A673 (cell line): ENCODE measurements at regions not wholly inside any gene's neighbourhood (a gene's known extent, or its start where the extent isn't known, plus 50 kb on each side); places are given as distances from the start of the nearest gene placed in this dataset.

Source experiments
- BruUV-seq: library from RNA; stranded (reverse); fragments of 400-500 nt; replicated peaks from 2 replicates; lab custom pipeline; 2021; lab: Mats Ljungman, UMichigan
- CTCF ChIA-PET: fragments of 300-600 bp; sonication (Branson Sonifier 250); formaldehyde crosslinking; loops from one replicate; lab custom pipeline; 2022; ENCODE audit warnings: antibody characterized with exemption; lab: Charles Lee
- POLR2A ChIA-PET: fragments of 300-600 bp; sonication (Branson Sonifier 250); formaldehyde crosslinking; loops from one replicate; lab custom pipeline; 2022; ENCODE audit warnings: antibody characterized with exemption; ENCODE audit not compliant: low non-redundant PET; lab: Charles Lee
- DNase-seq: peaks from one replicate; pipeline ENCODE4 v3.0.0-alpha.2; 2015; ENCODE audit warnings: low spot score
- H3K27ac ChIP-seq: fragments of 200-600 bp; sonication (generic); 2 replicates; pipeline ENCODE4 v1.5.1; 2016; ENCODE audit warnings: mixed run types, low read depth, mild to moderate bottlenecking, mixed read lengths, antibody characterized with exemption, low read length; ENCODE audit not compliant: poor library complexity, severe bottlenecking
- H3K27me3 ChIP-seq: fragments of 200-600 bp; sonication (generic); replicated peaks from 2 replicates; pipeline ENCODE4 v1.6.1; 2017; ENCODE audit warnings: mixed run types, low read depth, mild to moderate bottlenecking, mixed read lengths, antibody characterized with exemption, low read length; ENCODE audit not compliant: insufficient read depth, poor library complexity
- H3K36me3 ChIP-seq: fragments of 200-600 bp; sonication (generic); 2 replicates; pipeline ENCODE4 v1.6.1; 2016; ENCODE audit warnings: mixed run types, mild to moderate bottlenecking, mixed read lengths, antibody characterized with exemption, low read length; ENCODE audit not compliant: insufficient read depth, poor library complexity, severe bottlenecking
- H3K4me1 ChIP-seq: fragments of 200-600 bp; sonication (generic); 2 replicates; pipeline ENCODE4 v1.6.1; 2017; ENCODE audit warnings: mixed run types, mild to moderate bottlenecking, mixed read lengths, antibody characterized with exemption, low read length; ENCODE audit not compliant: insufficient read depth, poor library complexity, severe bottlenecking
- H3K4me3 ChIP-seq: fragments of 200-600 bp; sonication (generic); 2 replicates; pipeline ENCODE4 v1.5.1; 2016; ENCODE audit warnings: low read depth, mixed run types, mild to moderate bottlenecking, mixed read lengths, low read length; ENCODE audit not compliant: poor library complexity, severe bottlenecking
- H3K9me3 ChIP-seq: fragments of 200-600 bp; sonication (generic); 2 replicates; pipeline ENCODE4 v1.6.1; 2016; ENCODE audit warnings: mixed run types, low read depth, mild to moderate bottlenecking, mixed read lengths, antibody characterized with exemption, low read length; ENCODE audit not compliant: poor library complexity, severe bottlenecking
- EZH2 ChIP-seq: fragments of 200-600 bp; sonication (generic); IDR thresholded peaks from 2 replicates; pipeline ENCODE4 v1.6.1; 2017; ENCODE audit warnings: borderline replicate concordance, low read depth, mild to moderate bottlenecking, mixed read lengths, antibody characterized with exemption, low read length; ENCODE audit not compliant: poor library complexity, severe bottlenecking
- intact Hi-C: fragments of 100-400 bp; cut with micrococcal nuclease; formaldehyde crosslinking; loops from one replicate; pipeline ENCODE4 v1.10.0; 2022; ENCODE audit not compliant: unreplicated experiment
- TF ChIP-seq, protein P1 (sequence below): fragments of 300-800, 200-600 bp; sonication (generic); conservative IDR thresholded peaks from 2 replicates; pipeline ENCODE4 v1.5.1; 2017; ENCODE audit warnings: low read depth, mild to moderate bottlenecking, antibody characterized with exemption, low read length, moderate library complexity, mixed read lengths

DNA sequence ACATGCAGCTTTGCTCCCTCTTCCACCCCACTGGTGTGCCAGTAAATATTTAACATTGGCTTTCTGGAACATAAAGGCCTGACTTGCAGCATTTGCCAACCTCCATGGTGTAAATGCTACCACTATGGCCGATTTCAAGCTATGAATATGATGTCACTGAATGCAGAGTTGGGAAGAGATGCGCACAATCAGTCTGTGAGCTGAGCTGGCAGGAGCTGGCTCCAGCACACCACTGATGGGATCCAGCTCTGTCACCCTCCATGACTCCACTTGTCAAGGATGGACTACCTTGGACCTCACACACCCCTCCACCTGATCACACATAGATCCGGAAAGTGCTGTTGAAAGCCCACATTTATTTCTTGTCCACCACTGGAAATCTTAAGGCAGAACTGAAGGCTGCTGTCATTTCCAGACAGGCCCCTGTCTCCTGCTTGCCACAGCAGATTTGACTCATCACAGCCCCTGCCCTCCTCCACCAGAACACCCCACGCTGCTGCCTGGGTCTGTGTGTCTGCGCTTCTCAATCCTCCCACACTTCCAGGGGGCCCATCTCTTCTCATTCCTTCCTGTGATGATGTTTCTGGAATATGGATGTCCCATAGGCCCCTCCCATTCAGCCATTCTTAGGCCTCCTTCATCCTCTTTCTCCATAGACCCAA, 82.2 kb upstream of the BCAR3 start:
- ChIA-PET POLR2A (no interaction called here), CTCF (no interaction called here)
- Histone ChIP-seq H3K4me1 (no peaks in the 10 kb centered on the region), H3K27me3 (no peaks in the 10 kb centered on the region), H3K9me3 (no peaks in the 10 kb centered on the region), H3K4me3 (no peak overlapping the region), H3K36me3 (no peaks in the 10 kb centered on the region), H3K27ac (no peak overlapping the region)
- TF ChIP-seq, protein P1, sequence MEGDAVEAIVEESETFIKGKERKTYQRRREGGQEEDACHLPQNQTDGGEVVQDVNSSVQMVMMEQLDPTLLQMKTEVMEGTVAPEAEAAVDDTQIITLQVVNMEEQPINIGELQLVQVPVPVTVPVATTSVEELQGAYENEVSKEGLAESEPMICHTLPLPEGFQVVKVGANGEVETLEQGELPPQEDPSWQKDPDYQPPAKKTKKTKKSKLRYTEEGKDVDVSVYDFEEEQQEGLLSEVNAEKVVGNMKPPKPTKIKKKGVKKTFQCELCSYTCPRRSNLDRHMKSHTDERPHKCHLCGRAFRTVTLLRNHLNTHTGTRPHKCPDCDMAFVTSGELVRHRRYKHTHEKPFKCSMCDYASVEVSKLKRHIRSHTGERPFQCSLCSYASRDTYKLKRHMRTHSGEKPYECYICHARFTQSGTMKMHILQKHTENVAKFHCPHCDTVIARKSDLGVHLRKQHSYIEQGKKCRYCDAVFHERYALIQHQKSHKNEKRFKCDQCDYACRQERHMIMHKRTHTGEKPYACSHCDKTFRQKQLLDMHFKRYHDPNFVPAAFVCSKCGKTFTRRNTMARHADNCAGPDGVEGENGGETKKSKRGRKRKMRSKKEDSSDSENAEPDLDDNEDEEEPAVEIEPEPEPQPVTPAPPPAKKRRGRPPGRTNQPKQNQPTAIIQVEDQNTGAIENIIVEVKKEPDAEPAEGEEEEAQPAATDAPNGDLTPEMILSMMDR, result no peak
- DNase-seq, result no peak
- no TSS peak for BruUV-seq
- intact Hi-C loops, result no loop called here

DNA sequence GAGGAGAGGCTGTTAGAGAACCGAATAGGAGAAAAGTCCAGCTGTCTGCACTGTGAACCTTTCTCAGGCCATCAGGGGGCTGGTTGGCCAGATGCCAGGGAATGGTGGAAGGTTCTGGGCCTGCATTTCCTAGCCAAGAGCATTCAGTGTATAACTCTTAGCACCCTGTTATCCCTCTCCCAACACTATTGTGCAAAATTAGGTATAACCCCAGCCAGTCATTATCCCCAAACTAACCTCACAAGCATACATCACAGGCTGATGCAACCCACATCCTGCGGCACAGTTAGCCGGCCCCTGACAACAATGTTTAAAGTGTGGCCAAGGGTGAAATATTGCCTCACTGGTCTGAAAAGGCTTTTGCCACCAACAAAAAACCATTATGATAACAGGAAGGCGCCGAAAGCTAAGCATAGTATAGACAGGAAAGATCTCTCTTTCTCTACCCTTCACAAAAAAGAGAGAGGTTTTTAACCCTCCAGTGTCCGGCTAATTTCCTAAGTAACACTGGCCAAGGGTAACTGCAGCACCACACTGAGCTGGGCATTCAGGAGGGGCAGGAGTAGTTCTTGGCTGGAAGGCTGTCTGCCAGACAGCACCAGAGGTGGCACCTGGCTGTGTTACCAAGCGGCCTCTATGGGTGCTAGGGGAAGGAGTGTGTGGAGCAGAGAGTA, 77.3 kb upstream of the BCAR3 start:
- TF ChIP-seq, protein P1, result no peak
- no peak for TF ChIP-seq EZH2
- Histone ChIP-seq H3K4me1 (no peaks in the 10 kb centered on the region), H3K4me3 (no peak overlapping the region), H3K9me3 (no peaks in the 10 kb centered on the region), H3K36me3 (no peaks in the 10 kb centered on the region), H3K27ac (no peak overlapping the region), H3K27me3 (no peaks in the 10 kb centered on the region)
- CTCF ChIA-PET, result no interaction called here
- intact Hi-C loops, result no loop called here
- POLR2A ChIA-PET, result no interaction called here
- DNase-seq, result no peak
- BruUV-seq, result no TSS peak

DNA sequence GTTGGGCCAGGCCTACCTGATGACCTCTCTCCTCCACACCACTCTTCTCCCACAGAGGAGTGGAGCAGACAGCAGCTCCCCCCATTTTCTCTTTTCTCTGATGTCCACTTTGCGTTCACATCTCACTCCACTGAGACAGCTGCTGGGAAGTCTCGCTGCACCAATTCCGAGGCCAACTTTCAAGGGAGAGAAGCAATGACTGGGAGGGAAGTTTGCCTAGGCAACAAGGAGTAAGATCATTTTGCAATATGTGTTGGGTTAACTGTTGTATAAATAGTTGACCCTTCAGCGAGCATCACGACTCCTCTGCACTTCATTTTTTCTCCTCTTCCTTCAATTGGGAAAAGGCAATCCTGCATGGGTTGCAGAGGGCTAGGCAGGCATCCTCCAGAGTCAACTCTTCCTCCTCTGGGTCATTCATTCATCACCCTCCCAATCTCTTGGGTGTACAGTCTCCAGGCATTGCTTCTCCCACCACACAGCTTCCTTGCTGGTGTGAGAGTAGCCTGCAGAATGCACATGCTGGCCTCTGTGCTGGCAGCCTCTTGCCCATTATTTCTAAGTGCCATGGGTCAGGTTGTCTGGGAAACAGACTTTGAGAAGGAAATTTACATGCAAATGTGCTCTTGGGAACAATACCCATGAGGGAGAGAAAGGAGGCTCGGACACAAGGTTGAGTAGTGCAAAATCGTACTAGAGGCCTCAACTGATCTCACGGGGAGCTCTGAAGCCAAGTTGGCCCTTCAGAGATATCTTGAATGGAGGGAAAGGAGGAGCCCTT, 75.8 kb upstream of the BCAR3 start:
- Histone ChIP-seq H3K4me1 (no peaks in the 10 kb centered on the region), H3K27me3 (no peaks in the 10 kb centered on the region), H3K36me3 (no peaks in the 10 kb centered on the region), H3K9me3 (no peaks in the 10 kb centered on the region), H3K27ac (no peak overlapping the region), H3K4me3 (no peak overlapping the region)
- intact Hi-C loops, result no loop called here
- no peak for DNase-seq
- POLR2A ChIA-PET, result no interaction called here
- CTCF ChIA-PET, result interaction anchor here (0.6 kb wide), 1 partner anchor 59 kb away, joined by 10 read pairs; no protein-coding TSS in a partner anchor
- no TSS peak for BruUV-seq
- TF ChIP-seq, protein P1, result no peak
- no peak for TF ChIP-seq EZH2
